ENCODE measurements at regions not wholly inside any gene's neighbourhood (a gene's known extent, or its start where the extent isn't known, plus 50 kb on each side); places are given as distances from the start of the nearest gene placed in this dataset.
"Not testable (repeated sequence)": the region's sequence is repeated elsewhere in the genome, so short reads cannot be mapped to it uniquely, and the experiment has no call there.

DNA sequence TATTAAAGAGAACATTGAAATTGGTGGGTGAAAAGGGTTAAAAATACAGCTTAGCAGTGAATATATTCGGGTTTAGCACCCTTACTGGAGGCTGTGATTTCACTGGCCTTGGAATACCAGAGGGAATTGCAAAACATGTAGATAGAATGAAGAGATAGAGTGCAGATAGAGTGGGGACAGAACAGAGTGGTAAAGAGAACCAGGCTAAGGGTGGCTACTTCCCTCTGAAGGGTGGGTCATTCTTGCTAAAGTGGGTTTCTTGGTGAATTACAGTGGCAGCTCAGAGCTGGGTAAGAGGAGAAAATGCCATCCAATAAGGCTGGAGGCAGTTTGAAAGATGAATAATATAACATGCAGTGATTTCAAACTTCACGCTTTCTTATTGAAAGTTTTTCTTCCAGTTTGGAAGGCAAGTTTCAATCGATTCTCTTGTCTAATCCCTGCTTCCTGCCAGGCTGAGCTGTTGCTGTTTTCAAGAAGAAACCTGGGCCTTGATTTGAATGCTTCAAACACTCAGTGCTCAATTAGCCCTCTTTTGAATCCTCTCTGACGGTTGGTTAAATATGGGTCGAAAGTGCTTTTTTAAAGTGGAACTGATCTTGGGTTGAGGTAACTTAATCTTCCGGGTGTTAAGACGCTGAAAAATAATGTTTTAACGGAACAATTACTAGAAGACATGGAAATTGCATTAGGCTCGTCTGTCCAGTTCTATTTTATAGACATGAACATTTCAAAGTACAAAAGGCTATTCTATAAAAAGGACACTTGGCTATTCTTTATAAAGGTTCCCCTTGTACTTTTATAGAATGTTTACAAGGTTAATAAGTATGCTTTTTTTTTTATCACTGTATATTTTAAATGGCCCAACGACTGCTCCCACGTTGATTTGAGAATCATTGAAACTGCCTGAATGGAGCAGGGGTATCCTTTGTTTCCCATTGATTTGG lies 203.3 kb downstream of the BCAS1 start:
- peak overlapping the region; percentile 80 for H3K27ac Mint-ChIP-seq
- no peak for ATAC-seq (replicated peaks)
- H3K27me3 Mint-ChIP-seq = no peaks in the 10 kb centered on the region

DNA sequence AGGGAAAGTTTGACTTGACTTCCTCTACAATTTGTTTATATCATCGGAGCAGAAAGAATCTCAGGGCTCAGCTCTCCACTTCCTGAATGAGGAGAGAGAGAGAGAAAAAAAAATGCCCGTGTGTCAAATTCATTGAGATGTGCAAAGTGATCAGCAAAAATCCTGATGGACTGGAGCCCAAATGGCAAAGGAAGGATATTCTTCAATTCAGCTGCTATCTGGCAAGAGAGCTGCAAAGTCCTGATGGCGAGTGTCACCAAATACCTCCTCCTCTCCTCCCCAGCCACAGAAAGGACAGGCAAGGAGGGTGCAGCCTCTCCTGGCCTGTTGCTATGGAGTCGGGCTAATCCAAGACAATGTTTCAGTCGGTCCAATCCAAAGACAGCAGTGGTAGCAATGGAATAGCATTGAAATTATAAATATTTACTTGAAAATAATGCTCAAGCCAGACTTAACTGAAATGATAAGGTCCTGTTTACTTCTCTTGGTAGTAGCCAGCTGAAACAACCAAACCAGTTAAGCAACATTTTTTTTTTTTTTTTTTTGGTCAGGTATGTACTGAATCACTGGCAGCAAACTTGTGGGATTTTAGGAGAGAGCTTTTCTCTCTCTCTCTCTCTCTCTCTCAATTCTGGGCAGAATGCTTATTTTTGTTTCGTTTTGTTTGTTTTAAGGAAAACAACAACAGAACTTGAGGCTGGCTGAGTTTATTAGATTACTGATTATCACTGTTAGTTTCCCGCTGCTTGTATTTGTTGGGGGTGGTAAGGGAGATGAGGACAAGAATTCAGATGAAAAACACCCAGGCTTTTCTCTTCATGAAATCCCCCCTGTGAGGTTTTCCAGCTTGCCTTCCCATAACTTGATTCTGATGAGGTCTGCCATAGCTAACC lies 204.2 kb downstream of the BCAS1 start:
- Mint-ChIP-seq H3K4me1 (peaks cover 40% of the 10 kb centered on the region), H3K27me3 (no peaks in the 10 kb centered on the region), H3K27ac (peak overlapping the region; percentile 80), H3K36me3 (ENCODE audit: low read depth) (no peaks in the 10 kb centered on the region), H3K4me3 (peak overlapping the region; percentile 78), H3K9me3 (no peaks in the 10 kb centered on the region)
- ATAC-seq (replicated peaks) = no peak

More for the DNA sequence above, 203.3 kb downstream of the BCAS1 start:
- Mint-ChIP-seq H3K36me3 (ENCODE audit: low read depth) (no peaks in the 10 kb centered on the region), H3K4me1 (peaks cover 45% of the 10 kb centered on the region), H3K4me3 (peak overlapping the region; percentile 78), H3K9me3 (no peaks in the 10 kb centered on the region)

GRCh38 chr20:53864765-53865683 lies 205.4 kb downstream of the BCAS1 start:
- not testable (repeated sequence) for H3K36me3 Mint-ChIP-seq (ENCODE audit: low read depth); H3K9me3 Mint-ChIP-seq; ATAC-seq (replicated peaks); H3K27me3 Mint-ChIP-seq
- Mint-ChIP-seq H3K27ac (peak overlapping the region; percentile 80), H3K4me1 (peaks cover 40% of the 10 kb centered on the region), H3K4me3 (peak overlapping the region; percentile 78)

GRCh38 chr20:53863923-53864641 lies 206.3 kb downstream of the BCAS1 start:
- peak overlapping the region; percentile 34 for H3K4me3 Mint-ChIP-seq
- not testable (repeated sequence) for H3K36me3 Mint-ChIP-seq (ENCODE audit: low read depth); H3K27me3 Mint-ChIP-seq; H3K9me3 Mint-ChIP-seq; ATAC-seq (replicated peaks)
- peaks cover 40% of the 10 kb centered on the region for H3K4me1 Mint-ChIP-seq
- H3K27ac Mint-ChIP-seq = peak overlapping the region; percentile 48

DNA sequence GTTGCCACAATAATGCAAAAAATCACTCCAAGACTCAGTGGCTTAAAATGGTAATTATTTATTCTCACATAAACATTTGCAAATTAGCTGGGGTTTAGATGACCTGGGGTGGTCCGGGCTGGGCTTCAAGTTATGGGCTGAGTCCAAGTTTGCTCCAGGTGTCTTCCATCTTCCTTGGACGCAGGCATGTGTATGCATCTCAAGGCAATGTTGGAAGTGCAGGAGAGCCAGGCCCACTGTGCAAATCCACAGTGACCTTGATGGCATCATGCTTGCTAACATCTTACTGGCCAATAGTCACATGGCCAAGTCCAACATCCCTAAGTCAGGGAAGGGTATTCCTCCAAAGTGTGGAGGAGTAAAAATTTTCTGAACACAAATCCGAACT lies 206.9 kb downstream of the BCAS1 start:
- H3K27ac Mint-ChIP-seq; H3K27me3 Mint-ChIP-seq; H3K9me3 Mint-ChIP-seq; ATAC-seq (replicated peaks); H3K36me3 Mint-ChIP-seq (ENCODE audit: low read depth): not testable (repeated sequence)
- peaks cover 40% of the 10 kb centered on the region for H3K4me1 Mint-ChIP-seq
- H3K4me3 Mint-ChIP-seq = peak overlapping the region; percentile 34

DNA sequence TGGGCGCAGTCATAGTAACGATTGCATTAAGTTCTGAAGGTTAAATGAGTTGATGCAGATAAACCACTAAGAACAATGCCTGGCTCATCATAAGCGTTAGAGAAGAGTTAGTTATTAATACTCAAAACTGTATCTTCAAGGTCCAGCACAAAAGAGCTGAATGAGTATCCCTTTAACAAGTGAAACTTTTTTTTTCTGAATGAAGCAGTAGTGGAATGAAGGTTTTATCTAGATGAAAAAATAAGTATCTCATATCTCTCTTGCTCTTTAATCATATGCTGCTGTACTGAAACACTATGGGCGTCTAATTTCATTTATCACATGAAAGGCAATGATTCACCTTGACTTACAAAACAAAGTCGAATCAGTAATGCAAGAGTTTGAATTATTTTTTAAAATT lies 207.4 kb downstream of the BCAS1 start:
- H3K36me3 Mint-ChIP-seq (ENCODE audit: low read depth); H3K27me3 Mint-ChIP-seq; H3K9me3 Mint-ChIP-seq; H3K4me3 Mint-ChIP-seq: not testable (repeated sequence)
- Mint-ChIP-seq H3K27ac (peak overlapping the region; percentile 7), H3K4me1 (peaks cover 38% of the 10 kb centered on the region)
- peak; percentile 58 for ATAC-seq (replicated peaks)

DNA sequence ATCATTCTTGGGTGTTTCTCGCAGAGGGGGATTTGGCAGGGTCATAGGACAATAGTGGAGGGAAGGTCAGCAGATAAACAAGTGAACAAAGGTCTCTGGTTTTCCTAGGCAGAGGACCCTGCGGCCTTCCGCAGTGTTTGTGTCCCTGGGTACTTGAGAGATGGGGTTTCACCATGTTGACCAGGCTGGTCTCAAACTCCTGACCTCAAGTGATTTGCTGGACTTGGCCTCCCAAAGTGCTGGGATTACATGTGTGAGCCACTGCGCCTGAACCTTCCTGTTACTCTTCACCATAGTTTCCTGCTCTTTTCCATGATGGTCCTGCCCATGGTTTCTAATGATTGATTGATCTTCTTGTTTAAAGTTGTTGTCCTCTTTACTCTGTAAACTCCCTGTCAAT lies 207.9 kb downstream of the BCAS1 start:
- Mint-ChIP-seq H3K27ac (peak overlapping the region; percentile 7), H3K4me1 (peaks cover 33% of the 10 kb centered on the region)
- H3K4me3 Mint-ChIP-seq; ATAC-seq (replicated peaks); H3K36me3 Mint-ChIP-seq (ENCODE audit: low read depth); H3K27me3 Mint-ChIP-seq; H3K9me3 Mint-ChIP-seq: not testable (repeated sequence)

DNA sequence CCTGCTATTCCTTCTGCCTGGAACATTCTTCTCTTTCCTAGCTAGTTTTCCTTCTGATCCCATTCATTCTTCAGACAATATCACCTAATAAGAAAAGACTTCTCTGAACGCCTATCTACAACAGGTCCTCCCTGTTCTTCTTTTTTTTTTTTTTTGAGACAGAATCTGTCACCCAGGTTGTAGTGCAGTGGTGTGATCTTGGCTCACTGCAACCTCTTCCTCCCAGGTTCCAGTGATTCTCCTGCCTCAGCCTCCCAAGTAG lies 208.3 kb downstream of the BCAS1 start:
- not testable (repeated sequence) for H3K27me3 Mint-ChIP-seq; H3K36me3 Mint-ChIP-seq (ENCODE audit: low read depth); H3K9me3 Mint-ChIP-seq; H3K4me3 Mint-ChIP-seq; H3K27ac Mint-ChIP-seq; ATAC-seq (replicated peaks)
- H3K4me1 Mint-ChIP-seq = peaks cover 29% of the 10 kb centered on the region

DNA sequence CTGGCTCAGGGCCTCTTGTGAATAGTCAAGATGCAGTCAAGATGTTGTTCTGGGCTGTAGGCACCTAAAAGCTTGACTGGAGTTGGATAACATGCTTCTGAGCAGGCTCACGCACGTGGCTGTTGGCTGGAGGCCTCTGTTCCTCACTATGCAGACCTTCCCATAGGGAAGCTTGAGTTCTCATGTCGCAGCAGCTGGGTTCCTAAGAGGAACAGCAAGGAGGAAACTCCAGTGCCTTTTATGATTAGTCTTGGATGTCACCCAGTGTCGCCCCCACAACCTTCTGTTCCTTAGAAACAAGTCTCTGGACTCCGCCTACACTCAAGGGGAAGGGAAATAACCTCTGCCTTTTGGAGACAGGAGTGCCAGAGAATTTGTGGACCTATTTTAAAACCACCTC lies 210.7 kb downstream of the BCAS1 start:
- no peak for ATAC-seq (replicated peaks)
- H3K36me3 Mint-ChIP-seq (ENCODE audit: low read depth) = no peaks in the 10 kb centered on the region
- no peak overlapping the region for H3K27ac Mint-ChIP-seq
- no peaks in the 10 kb centered on the region for H3K9me3 Mint-ChIP-seq
- H3K4me1 Mint-ChIP-seq = peaks cover 17% of the 10 kb centered on the region
- no peaks in the 10 kb centered on the region for H3K27me3 Mint-ChIP-seq
- H3K4me3 Mint-ChIP-seq = no peak overlapping the region

DNA sequence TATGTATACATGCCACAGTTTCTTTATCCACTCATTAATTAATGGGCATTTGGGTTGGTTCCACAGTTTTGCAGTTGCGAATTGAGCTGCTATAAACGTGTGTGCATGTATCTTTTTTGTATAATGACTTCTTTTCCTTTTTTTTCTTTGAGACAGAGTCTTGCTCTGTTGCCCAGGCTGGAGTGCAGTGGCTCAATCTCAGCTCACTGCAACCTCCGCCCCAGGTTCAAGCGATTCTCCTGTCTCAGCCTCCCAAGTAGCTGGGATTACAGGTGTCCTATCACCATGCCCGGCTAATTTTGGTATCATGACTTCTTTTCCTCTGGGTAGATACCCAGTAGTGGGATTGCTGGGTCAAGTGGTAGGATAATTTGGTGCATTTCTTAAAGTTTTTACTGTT lies 211.4 kb downstream of the BCAS1 start:
- not testable (repeated sequence) for ATAC-seq (replicated peaks); H3K27ac Mint-ChIP-seq; H3K36me3 Mint-ChIP-seq (ENCODE audit: low read depth); H3K9me3 Mint-ChIP-seq; H3K27me3 Mint-ChIP-seq; H3K4me3 Mint-ChIP-seq
- peaks cover 16% of the 10 kb centered on the region for H3K4me1 Mint-ChIP-seq

DNA sequence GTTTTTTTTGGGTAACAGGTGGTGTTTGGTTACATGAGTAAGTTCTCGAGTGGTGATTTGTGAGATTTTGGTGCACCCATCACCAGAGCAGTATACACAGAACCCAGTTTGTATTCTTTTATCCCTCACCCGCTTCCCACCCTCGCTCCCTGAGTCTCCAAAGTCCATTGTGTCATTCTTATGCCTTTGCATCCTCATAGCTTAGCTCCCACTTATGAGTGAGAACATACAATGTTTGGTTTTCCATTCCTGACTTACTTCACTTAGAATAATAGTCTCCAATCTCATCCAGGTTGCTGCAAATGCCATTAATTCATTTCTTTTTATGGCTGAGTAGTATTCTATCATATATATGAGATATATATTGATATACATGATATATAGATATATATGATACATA lies 211.9 kb downstream of the BCAS1 start:
- not testable (repeated sequence) for H3K27ac Mint-ChIP-seq; H3K36me3 Mint-ChIP-seq (ENCODE audit: low read depth); H3K9me3 Mint-ChIP-seq; ATAC-seq (replicated peaks); H3K27me3 Mint-ChIP-seq; H3K4me3 Mint-ChIP-seq
- H3K4me1 Mint-ChIP-seq = peaks cover 11% of the 10 kb centered on the region

DNA sequence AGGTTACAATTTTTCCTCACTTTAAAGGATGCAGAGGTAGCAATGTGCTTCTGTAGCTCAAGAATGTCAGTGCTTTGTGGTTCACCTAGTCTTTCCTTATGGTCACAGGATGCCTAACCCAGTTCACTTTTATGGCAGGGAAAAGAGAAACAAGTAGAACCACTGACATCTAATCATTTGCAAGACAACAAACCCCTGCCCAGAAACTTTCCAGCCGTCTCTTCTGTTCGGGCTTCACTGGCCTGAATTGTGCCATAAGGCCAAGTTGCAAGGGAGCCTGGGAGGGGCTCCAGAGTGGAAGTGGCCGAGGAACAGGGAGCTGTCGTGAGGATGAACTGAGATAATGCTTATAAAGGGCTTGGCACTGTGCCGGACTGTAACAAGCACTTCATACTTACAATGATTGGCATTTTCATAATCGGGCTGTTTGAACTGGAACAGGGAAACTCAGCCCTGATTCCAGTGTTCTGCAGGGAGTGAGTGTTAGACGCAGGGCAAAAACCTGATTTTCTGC lies 212.6 kb downstream of the BCAS1 start:
- Mint-ChIP-seq H3K4me1 (peaks cover 9% of the 10 kb centered on the region), H3K27ac (no peak overlapping the region), H3K4me3 (no peak overlapping the region), H3K9me3 (no peaks in the 10 kb centered on the region), H3K27me3 (no peaks in the 10 kb centered on the region), H3K36me3 (ENCODE audit: low read depth) (no peaks in the 10 kb centered on the region)
- no peak for ATAC-seq (replicated peaks)

- H3K4me3 Mint-ChIP-seq = no peak overlapping the region
- H3K36me3 Mint-ChIP-seq (ENCODE audit: low read depth) = no peaks in the 10 kb centered on the region
- ATAC-seq (replicated peaks) = no peak
- peaks cover 6% of the 10 kb centered on the region for H3K4me1 Mint-ChIP-seq
- H3K9me3 Mint-ChIP-seq = no peaks in the 10 kb centered on the region
- peak overlapping the region; percentile 41 for H3K27ac Mint-ChIP-seq
- H3K27me3 Mint-ChIP-seq = no peaks in the 10 kb centered on the region
These were observed 213.8 kb downstream of the BCAS1 start for GRCh38 chr20:53856300-53857295.

Data from activated T-helper 17 cell treated with anti-CD3 and anti-CD28 coated beads, Interleukin-2, amount 50 U/mL, for 72 hours (primary cell).